ENCODE measurements at regions not wholly inside any gene's neighbourhood (a gene's known extent, or its start where the extent isn't known, plus 50 kb on each side); places are given as distances from the start of the nearest gene placed in this dataset.
A peak's percentile ranks its signal among the peaks of the same experiment; 100 is the strongest.
"Not testable (repeated sequence)": the region's sequence is repeated elsewhere in the genome, so short reads cannot be mapped to it uniquely, and the experiment has no call there.

DNA sequence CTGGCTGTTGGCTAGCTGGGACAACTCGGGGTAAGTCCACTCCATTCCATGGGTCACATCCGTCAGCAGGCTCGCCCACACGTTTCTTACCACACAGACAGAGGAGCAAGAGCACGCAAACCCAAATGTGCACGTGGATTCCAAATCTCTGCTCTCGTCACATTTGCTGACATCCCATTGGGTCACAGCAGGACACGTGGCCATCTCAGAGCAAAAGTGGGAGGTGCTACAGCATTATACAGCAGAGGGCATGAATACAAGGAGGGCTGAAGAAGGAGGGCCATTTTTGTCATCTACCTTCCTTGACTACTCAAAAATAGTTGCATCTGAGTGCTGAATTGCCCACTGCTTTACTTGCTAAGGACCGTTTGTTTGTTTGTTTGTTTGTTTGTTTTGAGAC lies 84.7 kb downstream of the RBBP6 start:
- no peak for DNase-seq

DNA sequence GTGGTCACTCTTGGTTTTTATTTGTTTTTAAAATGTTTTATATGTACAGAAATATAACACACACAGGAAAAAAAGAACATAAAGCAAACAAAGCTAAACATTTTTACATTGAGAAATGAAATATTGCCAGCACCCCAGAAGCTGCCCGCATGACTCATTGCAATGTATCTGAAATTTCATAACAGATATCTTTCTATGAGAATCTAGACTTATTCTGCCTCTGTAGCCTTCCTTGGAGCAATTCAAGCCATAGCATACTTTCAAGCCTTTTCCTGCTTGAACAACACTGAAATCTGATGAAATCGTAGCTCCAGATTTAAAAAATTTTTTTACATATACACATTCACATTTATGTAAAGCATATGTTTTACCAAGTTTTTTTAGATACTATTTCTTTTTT lies 86.9 kb downstream of the RBBP6 start:
- no peak for DNase-seq

DNA sequence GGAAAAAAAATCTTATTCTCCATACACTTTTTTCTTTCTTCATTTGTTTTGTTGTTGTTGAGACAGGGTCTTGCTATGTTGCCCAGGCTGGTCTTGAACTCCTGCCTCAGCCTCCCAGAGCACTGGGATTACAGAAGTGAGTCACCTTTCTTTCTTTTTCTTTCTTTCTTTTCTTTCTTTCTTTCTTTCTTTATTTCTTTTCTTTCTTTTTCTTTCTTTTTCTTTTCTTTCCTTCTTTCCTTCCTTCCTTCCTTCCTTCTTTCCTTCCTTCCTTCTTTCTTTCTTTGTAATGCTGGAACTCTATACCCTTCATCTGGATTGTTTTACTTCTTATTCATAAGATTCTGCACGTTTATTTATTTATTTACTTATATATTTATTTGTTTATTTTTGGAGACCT lies 94.5 kb upstream of the TNRC6A start:
- DNase-seq, result no peak

DNA sequence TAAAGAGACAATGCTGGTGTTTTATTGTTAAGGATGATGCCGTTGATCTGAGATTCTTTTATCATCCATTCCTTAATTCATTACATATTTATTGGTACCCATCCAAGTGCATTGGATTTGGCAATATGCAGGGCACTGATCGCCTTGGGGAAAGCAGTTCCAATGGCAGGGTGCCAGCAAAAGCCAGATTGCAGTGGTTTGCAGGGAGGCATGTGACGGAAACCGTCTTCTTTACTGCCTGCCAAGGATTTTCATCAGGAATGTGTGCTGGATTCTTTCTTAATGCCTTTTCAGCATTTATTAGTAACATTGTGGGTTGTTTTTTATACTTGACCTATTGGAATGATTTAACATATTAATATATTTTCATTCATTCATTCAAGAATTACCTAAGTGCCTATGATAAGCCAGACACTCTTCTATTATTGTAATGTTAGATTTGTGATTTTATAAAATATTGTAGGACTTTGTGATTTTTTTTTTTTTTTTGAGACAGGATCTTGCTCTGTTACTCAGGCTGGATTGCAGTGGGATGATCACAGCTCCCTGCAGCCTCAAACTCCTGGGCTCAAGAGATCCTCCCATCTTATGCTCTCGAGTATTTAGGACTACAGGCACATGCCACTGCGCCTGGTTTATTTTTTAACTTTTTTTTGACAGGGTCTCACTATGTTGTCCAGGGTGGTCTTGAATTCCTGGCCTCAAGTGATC lies 93.4 kb upstream of the TNRC6A start:
- DNase-seq, result peak; percentile 51

DNA sequence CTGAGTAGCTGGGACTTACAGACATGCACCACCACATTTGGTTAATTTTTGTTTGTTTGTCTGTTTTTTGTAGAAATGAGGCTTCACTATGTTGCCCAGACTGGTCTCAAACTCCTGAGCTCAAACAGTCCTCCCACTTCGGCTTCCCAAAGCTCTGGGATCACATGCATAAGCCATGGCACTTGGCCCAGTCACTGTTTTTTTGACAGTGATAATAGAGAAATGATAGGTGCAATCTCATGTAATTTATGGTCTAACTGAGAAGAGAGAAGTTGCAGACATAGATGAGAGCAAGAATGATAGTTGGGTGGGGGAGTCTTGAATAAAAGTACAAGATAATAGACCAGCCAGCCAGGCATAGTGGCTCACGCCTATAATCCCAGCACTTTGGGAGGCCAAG lies 89.7 kb upstream of the TNRC6A start:
- DNase-seq, result no peak

DNA sequence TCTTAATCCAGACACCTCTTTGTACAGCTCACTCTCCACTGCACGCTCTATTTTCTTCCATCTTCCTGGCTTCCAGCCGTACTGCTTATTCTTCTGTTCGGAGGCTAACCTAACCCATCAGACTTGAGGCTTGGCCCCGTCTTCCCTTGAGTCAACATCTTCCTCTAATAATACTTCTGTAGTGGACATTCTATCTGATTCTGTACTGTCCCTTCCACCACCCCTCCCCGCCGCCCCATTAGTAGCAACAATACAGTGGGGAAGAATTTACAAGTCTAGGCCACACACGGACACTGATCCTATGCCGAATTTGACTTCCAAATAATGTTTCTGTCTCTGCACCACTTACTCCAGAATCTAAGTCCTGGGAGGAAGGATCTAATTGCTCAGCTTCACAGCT lies 86.0 kb upstream of the TNRC6A start:
- no peak for DNase-seq

DNA sequence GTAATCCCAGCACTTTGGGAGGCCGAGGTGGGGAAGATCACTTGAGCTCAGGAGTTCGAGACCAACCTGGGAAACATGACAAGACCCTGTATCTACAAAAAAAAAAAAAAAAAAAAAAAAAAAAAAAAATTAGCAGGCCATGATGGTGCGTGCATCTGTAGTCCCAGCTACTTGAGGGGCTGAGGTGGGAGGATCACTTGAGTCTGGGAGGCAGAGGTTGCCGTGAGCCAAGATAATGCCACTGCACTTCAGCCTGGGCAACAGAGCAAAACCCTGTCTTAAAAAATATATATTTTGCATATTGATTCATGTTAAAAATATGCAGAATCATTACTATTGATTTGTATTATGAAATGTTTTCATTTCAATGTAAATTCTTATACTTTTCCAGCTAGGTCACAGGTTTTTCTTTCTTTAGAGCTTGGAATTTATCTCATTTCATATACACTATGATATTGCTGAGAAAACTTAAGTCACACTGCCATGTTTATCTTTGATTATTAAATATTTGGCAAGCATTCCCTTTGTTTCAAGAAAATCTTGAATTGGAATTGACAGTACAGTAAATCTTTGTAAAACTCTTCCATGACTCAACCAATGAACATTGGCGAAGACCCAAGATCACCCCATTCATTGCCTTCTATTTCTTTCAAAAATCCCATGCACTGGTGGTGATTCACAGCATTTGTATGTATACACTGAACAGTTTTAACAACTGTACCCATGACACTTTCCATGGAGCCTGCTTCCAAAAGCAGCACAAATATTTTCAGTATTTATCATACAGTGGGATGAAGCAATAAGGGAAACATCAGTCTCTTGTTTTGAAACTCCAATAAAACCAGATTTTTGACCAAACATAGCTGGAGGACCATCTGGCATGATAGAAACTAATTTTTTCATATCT lies 83.5 kb upstream of the TNRC6A start:
- no peak for DNase-seq

DNA sequence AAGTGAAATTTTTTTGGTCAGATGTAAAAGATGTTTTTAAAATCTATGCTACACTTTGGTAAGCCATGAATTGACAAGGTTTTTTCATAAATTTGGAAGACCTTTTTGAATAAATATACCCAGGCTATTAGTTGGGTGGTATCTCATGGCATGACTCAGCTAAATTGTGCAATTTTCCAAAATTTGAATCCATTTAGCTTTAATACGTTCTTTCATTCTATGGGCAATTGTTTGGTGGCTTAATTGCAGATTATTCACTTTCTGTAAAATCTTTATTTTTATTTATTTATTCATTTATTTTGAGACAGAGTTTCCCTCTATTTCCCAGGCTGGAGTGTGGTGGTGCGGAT lies 82.8 kb upstream of the TNRC6A start:
- DNase-seq, result no peak

DNA sequence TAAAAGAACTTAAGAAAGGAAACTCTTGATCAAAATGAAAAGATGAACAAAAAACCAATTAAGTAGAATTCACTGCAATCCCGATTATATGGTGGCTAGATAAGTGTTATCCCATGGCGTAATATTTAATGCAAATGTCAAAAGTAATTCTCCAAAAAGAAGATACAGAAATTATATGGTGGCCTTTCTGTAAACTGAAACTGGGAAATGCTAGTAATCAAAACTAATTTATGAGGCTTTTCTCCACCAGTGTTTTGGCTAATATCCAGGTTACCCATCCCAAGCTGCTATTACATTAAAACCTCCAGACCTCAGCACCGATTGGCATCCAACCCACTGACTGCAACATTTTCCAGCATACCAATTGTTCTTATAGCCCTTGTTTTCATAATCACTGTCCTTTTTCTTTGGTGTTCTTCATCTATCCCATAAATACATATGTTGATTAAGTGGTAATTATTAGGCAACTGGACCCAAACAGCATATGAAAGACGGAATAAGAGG lies 77.2 kb upstream of the TNRC6A start:
- no peak for DNase-seq

DNA sequence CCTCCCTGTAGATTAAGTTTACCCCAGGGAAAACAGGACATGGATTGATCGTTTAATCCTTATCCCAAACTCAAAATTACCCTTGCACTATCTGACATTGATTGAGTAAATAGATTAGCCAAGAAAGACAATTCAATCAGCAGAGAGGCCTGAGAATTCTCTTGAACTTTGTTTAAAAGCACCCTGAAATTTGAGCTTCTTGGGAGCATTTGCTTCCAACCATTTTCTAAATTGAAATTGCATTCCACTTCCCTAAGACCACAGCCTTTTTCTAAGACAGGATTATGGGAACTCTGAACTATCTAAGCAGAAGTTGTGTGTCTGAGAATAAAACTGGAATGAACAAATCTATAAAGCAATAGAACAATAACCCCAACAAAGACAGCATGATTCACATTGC lies 76.6 kb upstream of the TNRC6A start:
- no peak for DNase-seq

DNA sequence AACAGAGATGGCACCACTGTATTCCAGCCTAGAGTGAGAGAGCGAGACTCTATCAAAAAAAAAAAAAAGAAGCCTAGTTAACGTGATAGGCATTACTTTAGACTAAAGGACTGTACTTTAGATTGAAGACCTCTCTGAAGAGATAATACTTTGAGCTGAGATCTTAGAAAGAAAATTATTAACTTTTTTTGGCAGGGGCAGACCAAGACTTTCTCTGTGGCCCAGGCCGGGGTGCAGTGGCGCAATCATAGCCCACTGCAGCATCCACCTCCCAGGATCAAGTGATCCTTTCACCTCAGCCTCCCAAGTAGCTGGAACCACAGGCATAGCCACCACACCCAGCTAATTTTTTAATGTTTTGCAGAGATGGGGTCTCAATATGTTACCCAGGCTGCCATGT lies 75.7 kb upstream of the TNRC6A start:
- DNase-seq, result no peak

DNA sequence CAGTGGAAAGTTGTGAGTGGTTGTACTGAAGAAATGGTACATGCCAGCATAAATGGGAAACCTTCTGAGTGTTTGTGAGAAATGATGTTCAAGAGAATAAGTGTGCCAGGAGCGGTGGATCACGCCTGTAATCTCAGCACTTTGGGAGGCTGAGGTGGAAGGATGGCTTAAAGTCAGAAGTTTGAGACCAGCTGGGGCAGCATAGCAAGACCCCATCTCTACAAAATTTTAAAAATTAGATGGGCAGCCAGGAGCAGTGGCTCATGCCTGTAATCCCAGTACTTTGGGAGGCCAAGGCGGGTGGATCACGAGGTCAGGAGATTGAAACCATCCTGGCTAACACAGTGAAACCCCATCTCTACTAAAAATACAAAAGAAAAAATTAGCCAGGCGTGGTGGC lies 63.5 kb upstream of the TNRC6A start:
- DNase-seq, result not testable (repeated sequence)

DNA sequence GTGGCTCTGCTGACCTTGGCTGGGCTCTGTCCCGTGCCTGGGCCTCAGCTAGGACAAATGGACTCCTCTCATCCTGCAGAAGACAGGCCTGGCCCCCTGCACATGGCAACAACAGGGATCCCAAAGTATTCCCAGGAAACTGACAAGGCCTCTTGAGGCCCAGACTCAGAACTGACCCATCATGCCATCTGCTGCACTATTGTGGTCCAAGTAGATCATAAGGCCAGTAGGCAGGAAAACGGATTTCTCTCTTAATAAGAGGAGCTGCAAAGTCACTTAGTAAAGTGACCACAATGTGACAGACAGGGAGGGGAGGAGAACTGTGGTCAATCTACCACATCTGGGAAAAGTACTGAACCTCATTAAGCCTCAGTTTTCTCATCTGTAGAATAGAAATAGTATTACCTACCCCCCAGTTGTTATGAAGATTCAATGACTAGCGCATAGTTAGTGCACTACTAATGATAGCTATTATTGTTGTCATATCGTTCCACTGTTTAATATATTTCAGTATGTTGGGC lies 62.1 kb upstream of the TNRC6A start:
- no peak for DNase-seq

DNA sequence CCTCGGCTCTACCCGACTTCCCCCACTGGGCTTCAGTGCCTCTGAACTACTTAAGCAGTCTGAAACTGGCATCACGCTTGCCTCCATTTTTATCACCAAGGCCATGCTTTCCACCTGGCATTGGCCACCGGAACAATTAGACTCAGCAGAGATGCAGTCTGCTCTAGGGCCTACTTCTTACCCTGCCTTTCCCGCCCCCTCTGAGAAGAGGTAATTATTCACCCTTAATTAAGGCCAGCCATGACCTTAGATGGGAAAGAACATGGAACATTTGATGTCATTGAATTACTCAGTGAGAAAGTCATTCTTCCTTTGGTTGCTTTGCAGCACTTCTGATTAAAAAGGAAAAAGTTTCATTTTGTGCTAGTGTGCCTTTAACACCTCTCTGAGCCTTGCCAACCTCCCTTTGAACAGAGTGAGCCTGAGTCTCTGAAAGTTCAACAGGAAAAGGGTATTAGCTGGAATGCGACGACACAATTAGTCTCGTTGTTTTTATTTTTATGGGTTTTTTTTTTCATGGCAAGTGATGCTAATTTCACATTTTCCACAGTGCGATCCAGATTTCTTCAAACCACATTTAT lies 60.9 kb upstream of the TNRC6A start:
- DNase-seq, result no peak

DNA sequence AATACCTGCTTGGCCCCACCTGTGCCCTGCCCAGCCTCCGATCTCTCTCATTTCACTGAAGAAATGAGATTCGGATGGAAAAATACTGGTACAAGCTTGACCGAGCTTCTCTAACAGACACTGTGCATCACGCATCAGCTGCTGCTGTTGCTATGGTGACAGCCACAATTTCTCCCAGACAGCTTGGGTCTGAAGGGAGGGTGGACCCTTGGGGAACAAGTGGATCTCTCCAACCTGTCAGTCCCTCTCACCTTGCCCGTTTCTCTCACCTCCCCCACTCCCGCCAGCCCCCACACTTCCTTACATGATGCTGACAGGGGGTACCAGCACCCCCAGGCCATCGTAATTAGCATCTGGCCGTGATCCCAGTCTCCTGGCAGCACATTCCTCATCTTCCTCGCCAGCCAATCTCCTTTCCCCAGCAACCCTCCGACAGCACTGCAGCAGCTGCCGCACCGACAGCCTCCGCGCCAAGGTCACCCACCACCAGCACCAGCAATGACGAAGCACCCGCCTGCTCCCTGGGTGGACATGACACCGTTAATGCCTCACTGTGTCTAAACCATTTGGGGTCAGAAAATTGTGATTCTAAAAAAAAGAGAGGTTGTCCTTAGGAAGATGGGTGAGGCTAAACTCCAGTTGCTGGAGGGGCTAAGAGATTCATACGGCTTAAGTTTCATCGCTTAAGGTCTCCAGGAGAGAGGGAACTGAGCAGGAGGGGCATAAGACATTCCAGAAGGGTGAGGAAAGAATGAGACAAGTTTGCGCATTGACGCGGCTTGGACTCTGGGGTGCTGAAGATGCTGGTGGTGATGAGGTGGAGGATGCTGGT lies 58.6 kb upstream of the TNRC6A start:
- peak; percentile 87 for DNase-seq

DNA sequence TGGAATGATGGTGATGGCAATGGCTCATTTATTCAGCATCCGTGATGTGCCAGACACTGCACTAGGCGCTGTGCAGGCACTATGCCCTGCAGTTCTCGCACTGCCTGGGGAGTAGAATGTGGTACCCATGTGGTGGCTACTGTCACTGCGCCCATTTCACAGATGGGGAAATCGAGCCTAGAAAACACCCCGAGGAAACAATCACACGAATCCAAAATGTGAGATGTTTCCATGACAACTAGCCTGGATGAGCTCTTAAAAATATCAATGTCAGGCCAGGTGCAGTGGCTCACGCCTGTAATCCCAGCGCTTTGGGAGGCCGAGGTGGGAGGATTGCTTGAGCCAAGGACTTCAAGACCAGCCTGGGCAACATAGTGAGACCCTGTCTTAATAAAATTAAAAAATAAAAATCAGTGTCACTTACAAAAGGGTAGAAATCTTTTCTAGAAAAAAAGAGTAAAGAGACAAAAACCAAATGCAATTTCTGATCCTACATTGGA lies 57.9 kb upstream of the TNRC6A start:
- DNase-seq, result no peak

DNA sequence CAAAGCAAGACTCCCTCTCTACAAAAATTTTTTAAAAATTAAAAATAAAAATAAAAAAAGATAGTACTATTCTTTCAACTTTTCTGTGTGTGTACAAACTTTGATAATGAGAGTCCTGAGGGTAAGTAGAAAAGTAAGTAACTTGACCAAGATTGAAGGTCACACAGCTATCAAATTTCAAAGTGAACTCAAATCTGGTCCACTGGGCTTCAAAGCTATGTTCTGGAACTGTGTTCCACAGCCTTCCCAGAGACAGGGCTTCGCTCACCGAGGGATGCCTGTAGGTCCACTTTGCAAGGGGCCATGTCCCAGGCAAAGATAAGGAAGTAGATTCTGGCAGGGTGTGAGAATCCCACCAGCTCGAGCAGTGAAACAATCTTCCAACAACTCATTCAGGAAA lies 56.3 kb upstream of the TNRC6A start:
- DNase-seq, result no peak

DNA sequence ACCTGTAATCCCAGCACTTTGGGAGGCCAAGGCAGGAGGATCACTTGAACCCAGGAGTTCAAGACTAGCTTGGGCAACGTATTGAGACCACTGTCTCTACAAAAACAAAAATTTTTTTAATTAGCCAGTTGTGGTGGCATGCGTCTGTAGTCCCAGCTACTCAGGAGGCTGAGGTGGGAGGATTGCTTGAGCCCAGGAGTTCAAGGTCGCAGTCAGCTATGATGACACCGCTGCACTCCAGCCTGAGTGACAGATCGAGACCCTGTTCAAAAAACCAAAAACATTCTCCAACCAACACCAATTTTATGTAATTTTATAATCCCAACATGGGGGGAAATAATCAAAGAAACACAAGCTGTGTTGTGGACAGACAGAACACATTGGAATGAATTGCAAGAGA lies 54.6 kb upstream of the TNRC6A start:
- DNase-seq, result no peak

DNA sequence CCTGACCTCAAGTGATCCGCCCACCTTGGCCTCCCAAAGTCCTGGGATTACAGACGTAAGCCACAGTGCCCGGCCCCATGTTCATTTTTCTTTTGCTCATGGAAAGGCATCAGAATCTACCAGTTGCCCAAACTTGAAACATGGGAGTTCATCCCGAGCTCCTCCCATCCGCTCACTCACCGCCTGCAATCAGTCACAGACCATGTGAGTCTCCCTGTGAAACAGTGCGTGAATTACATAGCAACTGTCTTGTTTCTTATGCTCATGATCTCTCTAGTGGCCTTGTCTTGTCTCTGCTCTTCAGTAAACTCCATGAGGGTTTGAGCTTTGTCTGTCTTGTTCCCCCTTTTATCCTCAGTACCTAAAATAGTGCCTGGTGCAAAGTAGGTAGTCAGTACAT lies 52.1 kb upstream of the TNRC6A start:
- no peak for DNase-seq

Data from NCI-H1105 (cell line).